ENCODE measurements at regions not wholly inside any gene's neighbourhood (a gene's known extent, or its start where the extent isn't known, plus 50 kb on each side); places are given as distances from the start of the nearest gene placed in this dataset.
"Not testable (repeated sequence)": the region's sequence is repeated elsewhere in the genome, so short reads cannot be mapped to it uniquely, and the experiment has no call there.

- no peak overlapping the region for H3K27ac ChIP-seq
- TF ChIP-seq CTCF (conservative IDR thresholded peaks at IDR 0.05) (no peak), ZFX (IDR thresholded peaks at IDR 0.05) (no peak)
Measured at GRCh38 chr5:96111080-96111756, 149.6 kb upstream of the ELL2 start.

GRCh38 chr5:96110300-96110699, 148.6 kb upstream of the ELL2 start:
- TF ChIP-seq CTCF (conservative IDR thresholded peaks at IDR 0.05) (no peak), ZFX (IDR thresholded peaks at IDR 0.05) (no peak)
- H3K27ac ChIP-seq: no peak overlapping the region

GRCh38 chr5:96108629-96109028, 147.0 kb upstream of the ELL2 start:
- H3K27ac ChIP-seq: not testable (repeated sequence)

GRCh38 chr5:96103829-96104228, 142.2 kb upstream of the ELL2 start:
- H3K27ac ChIP-seq: not testable (repeated sequence)

GRCh38 chr5:96101358-96102089, 139.9 kb upstream of the ELL2 start:
- H3K27ac ChIP-seq: no peak overlapping the region
- TF ChIP-seq CTCF (conservative IDR thresholded peaks at IDR 0.05): no peak
- no peak for TF ChIP-seq ZFX (IDR thresholded peaks at IDR 0.05)

- H3K27ac ChIP-seq: not testable (repeated sequence)
Measured at GRCh38 chr5:96097488-96097887, 135.8 kb upstream of the ELL2 start.

- no peak overlapping the region for H3K27ac ChIP-seq
- no peak for TF ChIP-seq ZFX (IDR thresholded peaks at IDR 0.05)
- TF ChIP-seq CTCF (conservative IDR thresholded peaks at IDR 0.05): no peak
Measured at GRCh38 chr5:96096724-96097123, 135.1 kb upstream of the ELL2 start.

- peak overlapping the region; percentile 35; the same call in 1 of the 2 replicates for H3K27ac ChIP-seq
- TF ChIP-seq CTCF (conservative IDR thresholded peaks at IDR 0.05) (no peak), ZFX (IDR thresholded peaks at IDR 0.05) (no peak)
Measured at GRCh38 chr5:96094904-96095303, 133.3 kb upstream of the ELL2 start.

GRCh38 chr5:96093890-96094381, 132.3 kb upstream of the ELL2 start:
- TF ChIP-seq CTCF (conservative IDR thresholded peaks at IDR 0.05): no peak
- no peak for TF ChIP-seq ZFX (IDR thresholded peaks at IDR 0.05)
- H3K27ac ChIP-seq: peak overlapping the region; percentile 65; the same call in 1 of the 2 replicates

Data from C4-2B (cell line).